GM21367 (cell line): ENCODE measurements at regions not wholly inside any gene's neighbourhood (a gene's known extent, or its start where the extent isn't known, plus 50 kb on each side); places are given as distances from the start of the nearest gene placed in this dataset.

Source experiments
- ATAC-seq: cut with Tn5 transposase; IDR thresholded peaks from one replicate; pipeline ENCODE4 v1.9.1; 2021; ENCODE audit not compliant: unreplicated experiment

DNA sequence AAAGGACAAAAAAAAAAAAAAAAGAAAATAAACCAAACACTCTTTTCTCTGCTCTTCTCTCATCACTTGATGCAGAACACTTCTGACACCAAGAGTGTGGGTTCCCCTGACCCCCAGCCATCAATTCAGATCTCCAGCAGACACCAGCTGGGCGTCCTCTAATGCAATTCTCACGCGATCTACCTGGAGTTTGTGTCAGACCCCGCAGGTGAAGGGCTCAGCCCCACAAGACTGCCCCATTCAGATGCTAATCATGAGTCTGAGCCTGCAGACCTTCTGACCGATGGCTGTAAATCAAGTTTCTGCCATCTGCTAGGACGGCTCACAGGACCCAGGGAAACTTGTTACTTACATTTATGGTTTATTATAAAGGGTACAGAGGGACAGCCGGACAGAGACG lies 133.6 kb upstream of the C1orf174 start:
- ATAC-seq = no peak

- no peak for ATAC-seq
Measured at GRCh38 chr1:4034318-4034887, 134.3 kb upstream of the C1orf174 start.

- ATAC-seq = no peak
Measured at GRCh38 chr1:4044967-4045366, 144.9 kb upstream of the C1orf174 start.

DNA sequence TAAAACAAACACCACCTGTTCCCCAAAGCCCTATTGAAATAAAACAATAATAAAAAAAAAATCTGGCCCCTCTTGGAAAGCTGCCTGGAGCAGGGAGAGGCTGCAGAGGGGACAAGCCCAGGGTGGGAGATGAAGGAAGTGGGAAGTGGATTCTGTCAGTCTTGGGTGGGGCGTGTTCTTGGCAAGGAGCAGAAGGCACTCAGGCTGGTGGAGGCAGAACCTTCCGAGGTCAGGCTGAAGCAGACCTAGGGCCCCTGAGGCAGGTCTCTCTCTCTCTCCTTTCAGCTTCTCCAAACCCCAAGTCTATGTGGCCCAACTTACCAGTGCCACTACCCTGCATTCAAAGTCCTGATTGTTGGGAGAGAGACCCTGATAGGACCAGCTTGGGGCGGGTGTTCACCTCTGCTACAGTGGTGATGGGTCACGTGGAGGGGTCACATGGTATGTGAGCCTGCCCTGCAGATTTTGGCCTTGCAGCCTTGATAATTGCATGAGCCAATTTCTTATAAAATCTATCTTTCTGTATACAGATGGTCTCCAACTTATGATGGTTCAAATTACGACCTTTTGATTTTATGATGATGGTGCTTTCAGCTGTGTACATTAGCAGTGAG lies 145.4 kb upstream of the C1orf174 start:
- no peak for ATAC-seq

GRCh38 chr1:4046836-4047461 lies 146.9 kb upstream of the C1orf174 start:
- no peak for ATAC-seq

- ATAC-seq = no peak
Measured at GRCh38 chr1:4047666-4048065, 147.6 kb upstream of the C1orf174 start.

DNA sequence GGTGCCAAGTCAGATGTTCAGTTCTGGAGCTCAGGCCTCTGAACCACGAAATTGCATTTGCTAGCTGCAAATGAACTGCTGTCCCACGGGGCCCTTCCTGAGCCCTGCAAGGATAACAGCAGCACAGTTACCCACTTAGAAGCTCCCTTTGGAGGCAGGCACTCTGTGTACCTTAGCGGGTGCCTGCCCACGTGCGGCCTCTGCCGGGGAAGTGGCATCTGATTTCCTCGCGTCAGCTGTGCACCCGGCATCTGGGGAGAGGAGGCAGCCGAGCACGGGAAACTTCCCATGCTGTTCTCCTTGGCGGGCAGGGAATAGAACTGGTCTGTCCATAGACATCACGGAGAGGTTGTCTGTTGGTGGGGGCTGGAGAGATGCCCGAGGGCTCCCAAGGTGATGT lies 148.0 kb upstream of the C1orf174 start:
- no peak for ATAC-seq

DNA sequence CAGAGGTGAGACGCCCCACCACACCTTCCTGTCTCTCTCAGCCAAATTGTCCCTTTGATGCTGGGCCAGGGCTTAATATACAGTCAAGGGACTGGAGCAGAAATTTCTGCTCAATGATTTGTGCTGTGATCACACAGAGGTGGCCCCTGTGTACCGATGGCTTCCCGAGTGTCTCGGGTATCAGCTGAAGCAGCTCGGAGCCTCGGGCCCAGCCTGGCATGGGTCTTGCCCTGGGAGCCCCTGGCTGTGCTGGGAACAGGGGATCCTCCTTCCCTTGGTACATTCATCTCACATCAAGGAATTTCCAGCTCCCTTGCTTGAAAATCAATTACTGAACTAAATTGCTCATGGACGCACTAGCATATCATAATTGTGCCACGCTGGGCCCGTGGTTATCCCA lies 148.8 kb upstream of the C1orf174 start:
- ATAC-seq = no peak

- no peak for ATAC-seq
Measured at GRCh38 chr1:4050998-4051397, 150.9 kb upstream of the C1orf174 start.

- no peak for ATAC-seq
Measured at GRCh38 chr1:4052657-4053056, 152.6 kb upstream of the C1orf174 start.

GRCh38 chr1:4053160-4053748 lies 153.2 kb upstream of the C1orf174 start:
- no peak for ATAC-seq

DNA sequence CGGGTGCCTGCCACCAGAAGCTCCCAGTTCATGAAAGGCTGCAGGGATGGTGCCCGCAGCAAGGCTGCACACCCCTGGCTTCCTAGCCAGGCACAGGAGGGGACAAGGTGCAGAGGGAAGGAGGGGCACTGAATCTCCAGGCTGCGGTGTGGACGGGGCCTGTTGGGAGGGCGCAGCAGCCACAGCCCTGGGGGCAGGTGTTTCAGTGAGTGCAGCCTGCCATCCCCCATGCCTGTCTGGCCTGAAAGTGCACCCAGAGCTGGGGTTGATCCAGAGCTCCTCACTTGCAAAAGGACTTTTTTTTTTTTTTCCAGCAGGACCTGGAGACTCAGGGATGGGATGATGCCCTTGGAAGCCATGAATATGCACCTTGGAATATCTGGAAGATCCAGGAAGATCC lies 153.7 kb upstream of the C1orf174 start:
- ATAC-seq = no peak

DNA sequence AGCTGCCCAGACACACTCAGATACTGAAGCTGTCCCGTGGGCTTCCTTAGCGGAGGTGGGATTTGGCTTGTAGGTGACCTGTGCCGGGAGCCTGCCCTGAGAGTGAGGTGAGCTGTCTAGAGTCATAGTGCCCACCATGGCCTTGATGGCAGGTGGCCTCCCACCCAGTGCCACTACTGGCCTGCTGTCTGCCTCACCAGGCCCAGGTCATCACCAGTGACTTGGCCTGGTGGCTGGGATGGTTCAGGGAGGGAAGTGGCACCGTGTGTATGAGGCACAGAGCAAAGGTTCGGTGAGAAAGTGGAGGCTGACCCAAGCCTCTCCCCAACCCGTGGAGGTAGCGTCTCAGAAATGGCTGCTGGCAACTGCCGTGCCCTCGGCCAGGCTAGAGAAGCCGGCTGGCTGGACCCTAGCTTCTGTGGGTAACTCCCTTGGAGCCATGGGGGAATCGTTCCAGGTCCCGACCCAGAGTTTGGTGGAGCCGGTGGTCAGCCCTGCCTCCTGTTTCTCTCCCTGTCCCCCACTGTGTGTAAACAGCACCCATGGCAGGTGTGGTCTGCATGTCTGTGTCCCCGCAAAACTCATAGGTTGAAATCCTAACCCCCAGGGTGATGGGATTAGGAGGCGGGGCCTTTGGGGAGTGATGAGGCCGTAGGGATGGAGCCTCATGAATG lies 155.4 kb upstream of the C1orf174 start:
- ATAC-seq = no peak

GRCh38 chr1:4056422-4056821 lies 156.3 kb upstream of the C1orf174 start:
- ATAC-seq = no peak

- no peak for ATAC-seq
Measured at GRCh38 chr1:4056989-4057388, 156.9 kb upstream of the C1orf174 start.

GRCh38 chr1:4057603-4058002 lies 157.5 kb upstream of the C1orf174 start:
- no peak for ATAC-seq

GRCh38 chr1:4058122-4058521 lies 158.1 kb upstream of the C1orf174 start:
- no peak for ATAC-seq

GRCh38 chr1:4058706-4059105 lies 158.6 kb upstream of the C1orf174 start:
- ATAC-seq = no peak

GRCh38 chr1:4059270-4059669 lies 159.2 kb upstream of the C1orf174 start:
- no peak for ATAC-seq

DNA sequence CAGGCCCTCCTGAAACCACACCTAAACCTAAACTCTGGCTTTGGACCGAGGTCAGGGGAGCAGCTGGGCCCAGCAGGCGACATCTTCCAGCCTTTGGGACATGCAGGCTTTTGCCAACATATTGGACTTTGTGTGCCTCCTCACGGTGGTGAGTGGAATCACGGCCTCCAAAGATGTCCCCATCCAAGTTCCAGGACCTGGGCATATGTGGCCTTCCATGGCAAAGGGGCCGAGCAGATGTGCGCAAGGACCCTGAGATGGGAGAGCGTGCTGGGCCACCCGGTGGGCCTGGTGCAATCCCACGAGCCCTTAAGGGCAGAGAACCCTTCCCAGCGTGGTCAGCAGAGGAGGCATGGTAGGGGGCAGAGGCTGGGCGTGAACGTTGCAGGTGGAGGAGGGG lies 160.8 kb upstream of the C1orf174 start:
- ATAC-seq = no peak

DNA sequence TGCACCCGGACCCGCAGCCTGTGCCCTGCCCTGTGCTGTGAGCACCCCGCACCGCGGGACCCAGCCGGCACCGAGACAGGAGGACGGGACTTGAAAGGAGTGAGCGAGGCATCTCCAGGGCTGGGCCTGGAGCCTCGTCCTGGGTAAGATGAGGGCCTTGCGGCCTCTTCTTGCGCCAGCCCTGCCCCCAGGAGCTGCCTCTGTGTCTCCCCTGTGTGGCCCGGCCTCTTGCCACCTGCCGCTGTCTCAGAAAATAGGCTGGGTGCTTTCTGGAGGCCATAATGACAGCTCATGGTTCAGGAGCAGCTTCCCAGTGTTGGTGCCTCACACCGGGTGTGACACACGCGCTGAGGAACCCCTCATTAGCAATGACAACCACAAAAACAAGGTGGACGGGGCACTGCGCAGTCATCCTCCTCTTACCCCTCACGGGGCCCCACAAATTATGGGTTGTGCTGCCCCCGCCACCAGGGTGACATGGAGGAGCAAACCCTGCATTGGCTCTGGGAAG lies 161.5 kb upstream of the C1orf174 start:
- no peak for ATAC-seq

DNA sequence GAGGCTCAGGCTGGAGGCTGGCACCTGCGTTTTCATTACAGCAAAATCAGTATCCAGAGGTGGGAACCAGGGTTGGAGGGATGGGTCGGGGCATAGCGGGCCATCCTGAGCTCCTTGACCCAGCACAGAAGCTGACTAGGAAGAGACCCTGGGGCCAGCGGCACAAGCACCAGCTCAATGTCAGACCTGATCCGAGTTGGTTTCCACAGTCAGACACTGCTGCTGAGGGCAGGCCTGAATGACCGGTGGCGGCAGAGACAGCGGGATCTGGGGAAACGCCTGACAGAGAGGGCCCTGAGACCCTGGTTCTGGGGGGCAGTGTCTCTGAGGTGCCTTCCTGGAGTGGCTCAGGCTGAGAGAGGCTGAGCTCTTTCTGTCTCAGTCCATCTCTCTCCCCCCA lies 162.0 kb upstream of the C1orf174 start:
- no peak for ATAC-seq
